OCI-LY3 (cell line): ENCODE measurements at regions not wholly inside any gene's neighbourhood (a gene's known extent, or its start where the extent isn't known, plus 50 kb on each side); places are given as distances from the start of the nearest gene placed in this dataset.

Experiments
- H2AFZ ChIP-seq: fragments of 200-600, 300-600 bp; shearing (Covaris generic); 2 replicates; pipeline ENCODE4 v1.6.0; 2014; ENCODE audit warnings: antibody characterized with exemption, low read depth, low read length
- H3K27ac ChIP-seq: fragments of 200-600, 300-600 bp; sonication (generic); 2 replicates; pipeline ENCODE4 v1.5.1; 2014; ENCODE audit warnings: mild to moderate bottlenecking, low read length, moderate library complexity, mixed read lengths
- H3K27me3 ChIP-seq: fragments of 200-600, 300-600 bp; sonication (generic); 2 replicates; pipeline ENCODE4 v1.6.1; 2014; ENCODE audit warnings: low read depth, low read length, mixed read lengths
- H3K36me3 ChIP-seq: fragments of 200-600, 300-600 bp; sonication (generic); replicated peaks from 2 replicates; pipeline ENCODE3; 2014; ENCODE audit warnings: low read depth, low read length, mixed read lengths
- H3K4me1 ChIP-seq: fragments of 300-600, 200-600 bp; sonication (generic); 2 replicates; pipeline ENCODE4 v1.6.1; 2014; ENCODE audit warnings: low read length, mixed read lengths
- H3K4me2 ChIP-seq: fragments of 200-600, 300-600 bp; sonication (generic); 2 replicates; pipeline ENCODE4 v1.6.1; 2014; ENCODE audit warnings: low read length, mixed read lengths
- H3K4me3 ChIP-seq: fragments of 300-600, 200-600 bp; sonication (generic); 2 replicates; pipeline ENCODE4 v1.5.1; 2014; ENCODE audit warnings: antibody characterized with exemption, mild to moderate bottlenecking, low read length, moderate library complexity
- H3K79me2 ChIP-seq: fragments of 300-600, 200-600 bp; shearing (Covaris generic); 2 replicates; pipeline ENCODE4 v1.6.1; 2014; ENCODE audit warnings: mild to moderate bottlenecking, low read length, mixed read lengths
- H3K9ac ChIP-seq: fragments of 300-600, 200-600 bp; shearing (Covaris generic); 2 replicates; pipeline ENCODE4 v1.6.0; 2014; ENCODE audit warnings: mild to moderate bottlenecking, low read length, moderate library complexity
- H3K9me3 ChIP-seq: fragments of 200-600, 300-600 bp; shearing (Covaris generic); 2 replicates; pipeline ENCODE4 v1.6.1; 2014; ENCODE audit warnings: low read length, mixed read lengths; ENCODE audit not compliant: insufficient read depth
- H4K20me1 ChIP-seq: fragments of 200-600, 300-600 bp; sonication (generic); 2 replicates; pipeline ENCODE4 v1.6.1; 2016; ENCODE audit warnings: low read length, mixed read lengths; ENCODE audit not compliant: insufficient read depth
- CTCF ChIP-seq: fragments of 200-600, 300-600 bp; sonication (generic); IDR thresholded peaks from 2 replicates; pipeline ENCODE4 v1.5.1; 2014; ENCODE audit warnings: antibody characterized with exemption, low read length, low read depth
- EZH2phosphoT487 ChIP-seq: fragments of 200-600 bp; shearing (Covaris generic); IDR thresholded peaks from 2 replicates; pipeline ENCODE4 v1.6.1; 2018; ENCODE audit warnings: antibody characterized with exemption, mixed run types, low read depth

- Histone ChIP-seq H3K79me2 (no peaks in the 10 kb centered on the region), H3K27ac (no peak overlapping the region), H2AFZ (no peak overlapping the region), H3K4me1 (no peaks in the 10 kb centered on the region), H3K9me3 (no peaks in the 10 kb centered on the region), H4K20me1 (no peaks in the 10 kb centered on the region), H3K4me2 (no peak overlapping the region), H3K9ac (no peak overlapping the region), H3K36me3 (no peaks in the 10 kb centered on the region), H3K4me3 (no peak overlapping the region), H3K27me3 (no peaks in the 10 kb centered on the region)
- TF ChIP-seq EZH2phosphoT487 = no peak
- TF ChIP-seq CTCF = no peak
These were observed 445.4 kb downstream of the TFEC start for GRCh38 chr7:115585015-115585718.

GRCh38 chr7:115582956-115583355 lies 447.6 kb downstream of the TFEC start:
- H3K4me3 ChIP-seq = no peak overlapping the region
- H3K36me3 ChIP-seq = no peaks in the 10 kb centered on the region
- TF ChIP-seq EZH2phosphoT487 = no peak
- H3K9me3 ChIP-seq = no peaks in the 10 kb centered on the region
- H3K27me3 ChIP-seq = no peaks in the 10 kb centered on the region
- no peak overlapping the region for H2AFZ ChIP-seq
- H3K79me2 ChIP-seq = no peaks in the 10 kb centered on the region
- no peaks in the 10 kb centered on the region for H3K4me1 ChIP-seq
- no peak overlapping the region for H3K4me2 ChIP-seq
- H3K27ac ChIP-seq = no peak overlapping the region
- no peak overlapping the region for H3K9ac ChIP-seq
- H4K20me1 ChIP-seq = no peaks in the 10 kb centered on the region

- TF ChIP-seq CTCF = no peak
- Histone ChIP-seq H3K27me3 (no peaks in the 10 kb centered on the region), H4K20me1 (no peaks in the 10 kb centered on the region), H3K79me2 (no peaks in the 10 kb centered on the region), H3K9me3 (no peaks in the 10 kb centered on the region), H2AFZ (no peak overlapping the region), H3K4me2 (no peak overlapping the region), H3K4me3 (no peak overlapping the region), H3K36me3 (no peaks in the 10 kb centered on the region), H3K9ac (no peak overlapping the region), H3K4me1 (no peaks in the 10 kb centered on the region), H3K27ac (no peak overlapping the region)
These were observed 452.0 kb downstream of the TFEC start for GRCh38 chr7:115578576-115578975.

GRCh38 chr7:115574681-115575291 lies 455.8 kb downstream of the TFEC start:
- Histone ChIP-seq H3K36me3 (no peaks in the 10 kb centered on the region), H3K27me3 (no peaks in the 10 kb centered on the region)

More at GRCh38 chr7:115574681-115575291, 455.8 kb downstream of the TFEC start:
- Histone ChIP-seq H3K9ac (no peak overlapping the region), H3K4me1 (no peaks in the 10 kb centered on the region), H3K9me3 (no peaks in the 10 kb centered on the region), H3K79me2 (no peaks in the 10 kb centered on the region), H2AFZ (no peak overlapping the region), H3K27ac (no peak overlapping the region), H4K20me1 (no peaks in the 10 kb centered on the region), H3K4me2 (no peak overlapping the region), H3K4me3 (no peak overlapping the region)
- TF ChIP-seq EZH2phosphoT487 (no peak), CTCF (no peak)
